ENCODE measurements at regions not wholly inside any gene's neighbourhood (a gene's known extent, or its start where the extent isn't known, plus 50 kb on each side); places are given as distances from the start of the nearest gene placed in this dataset.

- no peaks in the 10 kb centered on the region for H3K36me3 ChIP-seq
- ATAC-seq (ENCODE audit: insufficient number of reproducible peaks, low FRiP score, low read depth) (no peak), DNase-seq (ENCODE audit: low spot score) (no peak)
- no peak overlapping the region for H3K27ac ChIP-seq
- TF ChIP-seq, protein P1, sequence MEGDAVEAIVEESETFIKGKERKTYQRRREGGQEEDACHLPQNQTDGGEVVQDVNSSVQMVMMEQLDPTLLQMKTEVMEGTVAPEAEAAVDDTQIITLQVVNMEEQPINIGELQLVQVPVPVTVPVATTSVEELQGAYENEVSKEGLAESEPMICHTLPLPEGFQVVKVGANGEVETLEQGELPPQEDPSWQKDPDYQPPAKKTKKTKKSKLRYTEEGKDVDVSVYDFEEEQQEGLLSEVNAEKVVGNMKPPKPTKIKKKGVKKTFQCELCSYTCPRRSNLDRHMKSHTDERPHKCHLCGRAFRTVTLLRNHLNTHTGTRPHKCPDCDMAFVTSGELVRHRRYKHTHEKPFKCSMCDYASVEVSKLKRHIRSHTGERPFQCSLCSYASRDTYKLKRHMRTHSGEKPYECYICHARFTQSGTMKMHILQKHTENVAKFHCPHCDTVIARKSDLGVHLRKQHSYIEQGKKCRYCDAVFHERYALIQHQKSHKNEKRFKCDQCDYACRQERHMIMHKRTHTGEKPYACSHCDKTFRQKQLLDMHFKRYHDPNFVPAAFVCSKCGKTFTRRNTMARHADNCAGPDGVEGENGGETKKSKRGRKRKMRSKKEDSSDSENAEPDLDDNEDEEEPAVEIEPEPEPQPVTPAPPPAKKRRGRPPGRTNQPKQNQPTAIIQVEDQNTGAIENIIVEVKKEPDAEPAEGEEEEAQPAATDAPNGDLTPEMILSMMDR (IDR thresholded peaks at IDR 0.05) = no peak
- no peak overlapping the region for H3K4me3 ChIP-seq
- no peaks in the 10 kb centered on the region for H3K4me1 ChIP-seq (ENCODE audit: control insufficient read depth in 1 of 2, low read depth in 2 of 2)
- H3K9me3 ChIP-seq = no peaks in the 10 kb centered on the region
- H3K27me3 ChIP-seq (replicated peaks; ENCODE audit: insufficient read depth) = no peaks in the 10 kb centered on the region
Measured at GRCh38 chr4:19823781-19824180, 427.9 kb upstream of the SLIT2 start.

GRCh38 chr4:19819737-19820136 is 432.0 kb upstream of the SLIT2 start:
- H3K4me1 ChIP-seq (ENCODE audit: control insufficient read depth in 1 of 2, low read depth in 2 of 2) = no peaks in the 10 kb centered on the region
- H3K9me3 ChIP-seq = no peaks in the 10 kb centered on the region
- no peak overlapping the region for H3K4me3 ChIP-seq
- H3K27ac ChIP-seq = no peak overlapping the region
- TF ChIP-seq, protein P1 (IDR thresholded peaks at IDR 0.05) = no peak
- ATAC-seq (ENCODE audit: insufficient number of reproducible peaks, low FRiP score, low read depth) = no peak
- H3K36me3 ChIP-seq = no peaks in the 10 kb centered on the region
- no peaks in the 10 kb centered on the region for H3K27me3 ChIP-seq (replicated peaks; ENCODE audit: insufficient read depth)
- no peak for DNase-seq (ENCODE audit: low spot score)

- TF ChIP-seq, protein P1 (IDR thresholded peaks at IDR 0.05) = no peak
- H3K4me3 ChIP-seq = no peak overlapping the region
- no peaks in the 10 kb centered on the region for H3K36me3 ChIP-seq
- H3K27me3 ChIP-seq (replicated peaks; ENCODE audit: insufficient read depth) = no peaks in the 10 kb centered on the region
- DNase-seq (ENCODE audit: low spot score) = no peak
- no peak for ATAC-seq (ENCODE audit: insufficient number of reproducible peaks, low FRiP score, low read depth)
- H3K9me3 ChIP-seq = no peaks in the 10 kb centered on the region
- no peaks in the 10 kb centered on the region for H3K4me1 ChIP-seq (ENCODE audit: control insufficient read depth in 1 of 2, low read depth in 2 of 2)
- no peak overlapping the region for H3K27ac ChIP-seq
Measured at GRCh38 chr4:19809989-19810388, 441.7 kb upstream of the SLIT2 start.

- Histone ChIP-seq H3K27ac (no peak overlapping the region), H3K9me3 (no peaks in the 10 kb centered on the region), H3K36me3 (no peaks in the 10 kb centered on the region), H3K4me1 (ENCODE audit: control insufficient read depth in 1 of 2, low read depth in 2 of 2) (no peaks in the 10 kb centered on the region), H3K4me3 (no peak overlapping the region), H3K27me3 (replicated peaks; ENCODE audit: insufficient read depth) (no peaks in the 10 kb centered on the region)
- TF ChIP-seq, protein P1 (IDR thresholded peaks at IDR 0.05) = no peak
- DNase-seq (ENCODE audit: low spot score) = no peak
- no peak for ATAC-seq (ENCODE audit: insufficient number of reproducible peaks, low FRiP score, low read depth)
Measured at GRCh38 chr4:19807505-19807904, 444.2 kb upstream of the SLIT2 start.

DNA sequence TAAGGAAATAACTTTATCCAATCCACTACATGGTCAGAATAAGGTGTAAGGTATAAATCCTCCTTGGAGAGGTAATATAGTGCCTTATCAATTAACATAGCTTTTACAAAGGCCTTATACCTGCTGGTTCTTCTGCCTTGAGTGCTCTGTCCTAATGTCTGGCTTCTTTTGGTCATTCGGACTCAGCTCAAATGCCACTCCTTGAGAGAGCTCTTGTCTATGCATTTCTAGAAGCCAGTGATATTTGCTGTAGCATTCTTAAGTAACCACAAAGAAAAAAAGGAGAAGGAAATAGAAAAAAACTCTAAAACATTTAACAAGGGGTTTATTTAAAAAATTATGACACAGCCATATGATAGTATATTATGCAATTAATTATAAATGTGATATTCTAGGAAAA is 444.8 kb upstream of the SLIT2 start:
- no peak for ATAC-seq (ENCODE audit: insufficient number of reproducible peaks, low FRiP score, low read depth)
- Histone ChIP-seq H3K36me3 (no peaks in the 10 kb centered on the region), H3K9me3 (no peaks in the 10 kb centered on the region), H3K27ac (no peak overlapping the region), H3K27me3 (replicated peaks; ENCODE audit: insufficient read depth) (no peaks in the 10 kb centered on the region), H3K4me3 (no peak overlapping the region), H3K4me1 (ENCODE audit: control insufficient read depth in 1 of 2, low read depth in 2 of 2) (no peaks in the 10 kb centered on the region)
- TF ChIP-seq, protein P1 (IDR thresholded peaks at IDR 0.05) = no peak
- DNase-seq (ENCODE audit: low spot score) = no peak
